GM12864 (cell line): ENCODE measurements at regions not wholly inside any gene's neighbourhood (a gene's known extent, or its start where the extent isn't known, plus 50 kb on each side); places are given as distances from the start of the nearest gene placed in this dataset.

Source experiments
- DNase-seq: peaks from one replicate; pipeline ENCODE4 v3.0.0-alpha.2; 2011; ENCODE audit warnings: low read depth
- H3K4me3 ChIP-seq: 2 replicates; pipeline ENCODE4 v1.5.1; 2011; ENCODE audit warnings: mild to moderate bottlenecking, low read depth, low read length, control low read depth
- TF ChIP-seq, protein P1 (sequence below): IDR thresholded peaks from 2 replicates; pipeline ENCODE4 v1.5.1; 2011; ENCODE audit warnings: low read depth, mild to moderate bottlenecking, moderate library complexity, low read length, control low read depth, inconsistent platforms; ENCODE audit errors: missing control alignments

GRCh38 chr4:27326991-27327390 is 466.4 kb downstream of the STIM2 start:
- no peak overlapping the region for H3K4me3 ChIP-seq
- no peak for DNase-seq
- TF ChIP-seq, protein P1, sequence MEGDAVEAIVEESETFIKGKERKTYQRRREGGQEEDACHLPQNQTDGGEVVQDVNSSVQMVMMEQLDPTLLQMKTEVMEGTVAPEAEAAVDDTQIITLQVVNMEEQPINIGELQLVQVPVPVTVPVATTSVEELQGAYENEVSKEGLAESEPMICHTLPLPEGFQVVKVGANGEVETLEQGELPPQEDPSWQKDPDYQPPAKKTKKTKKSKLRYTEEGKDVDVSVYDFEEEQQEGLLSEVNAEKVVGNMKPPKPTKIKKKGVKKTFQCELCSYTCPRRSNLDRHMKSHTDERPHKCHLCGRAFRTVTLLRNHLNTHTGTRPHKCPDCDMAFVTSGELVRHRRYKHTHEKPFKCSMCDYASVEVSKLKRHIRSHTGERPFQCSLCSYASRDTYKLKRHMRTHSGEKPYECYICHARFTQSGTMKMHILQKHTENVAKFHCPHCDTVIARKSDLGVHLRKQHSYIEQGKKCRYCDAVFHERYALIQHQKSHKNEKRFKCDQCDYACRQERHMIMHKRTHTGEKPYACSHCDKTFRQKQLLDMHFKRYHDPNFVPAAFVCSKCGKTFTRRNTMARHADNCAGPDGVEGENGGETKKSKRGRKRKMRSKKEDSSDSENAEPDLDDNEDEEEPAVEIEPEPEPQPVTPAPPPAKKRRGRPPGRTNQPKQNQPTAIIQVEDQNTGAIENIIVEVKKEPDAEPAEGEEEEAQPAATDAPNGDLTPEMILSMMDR: no peak

- TF ChIP-seq, protein P1: no peak
Measured at GRCh38 chr4:27327421-27328181, 467.0 kb downstream of the STIM2 start.

DNA sequence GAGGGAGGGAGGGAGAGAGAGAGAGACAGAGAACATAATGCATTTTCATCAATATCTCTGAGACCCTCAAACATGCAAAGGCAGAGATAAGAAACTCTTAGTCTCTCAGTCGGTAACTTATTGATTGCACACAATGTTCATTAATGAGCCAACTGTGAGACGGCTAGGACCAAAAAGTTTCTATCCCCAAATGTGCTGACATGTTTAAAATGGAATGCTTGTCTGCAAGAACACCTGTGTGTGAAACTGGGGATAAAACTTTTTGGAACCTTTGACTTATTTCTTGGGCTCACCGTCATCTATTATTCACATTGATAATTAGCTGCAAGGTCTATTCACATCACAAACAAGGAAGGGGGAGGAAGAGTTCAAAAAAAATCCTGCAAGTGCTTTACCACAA is 477.9 kb downstream of the STIM2 start:
- TF ChIP-seq, protein P1: no peak
- no peak overlapping the region for H3K4me3 ChIP-seq
- DNase-seq: no peak

More at GRCh38 chr4:27327421-27328181, 467.0 kb downstream of the STIM2 start:
- H3K4me3 ChIP-seq: no peak overlapping the region
- DNase-seq: no peak

DNA sequence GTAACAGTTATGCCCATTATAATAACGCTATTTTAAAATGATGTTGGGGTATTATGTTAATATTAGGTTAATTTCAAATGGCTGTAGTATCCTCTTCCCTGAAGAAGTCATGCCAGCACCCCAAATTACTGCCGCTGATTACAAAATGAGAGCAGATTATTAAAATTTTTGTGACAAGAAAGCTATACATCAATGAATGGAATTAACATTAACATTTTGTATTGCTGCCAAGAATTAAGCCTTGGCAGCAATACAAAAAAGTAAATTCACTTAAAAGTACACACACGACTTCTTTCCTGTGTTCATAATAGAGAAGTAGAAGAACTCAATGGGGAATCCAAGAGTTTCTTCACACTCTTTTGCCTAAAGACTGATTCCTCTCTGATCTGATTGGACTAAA is 482.8 kb downstream of the STIM2 start:
- H3K4me3 ChIP-seq: no peak overlapping the region
- TF ChIP-seq, protein P1: no peak
- DNase-seq: no peak

- no peak for DNase-seq
Measured at GRCh38 chr4:27350161-27350560, 489.5 kb downstream of the STIM2 start.

DNA sequence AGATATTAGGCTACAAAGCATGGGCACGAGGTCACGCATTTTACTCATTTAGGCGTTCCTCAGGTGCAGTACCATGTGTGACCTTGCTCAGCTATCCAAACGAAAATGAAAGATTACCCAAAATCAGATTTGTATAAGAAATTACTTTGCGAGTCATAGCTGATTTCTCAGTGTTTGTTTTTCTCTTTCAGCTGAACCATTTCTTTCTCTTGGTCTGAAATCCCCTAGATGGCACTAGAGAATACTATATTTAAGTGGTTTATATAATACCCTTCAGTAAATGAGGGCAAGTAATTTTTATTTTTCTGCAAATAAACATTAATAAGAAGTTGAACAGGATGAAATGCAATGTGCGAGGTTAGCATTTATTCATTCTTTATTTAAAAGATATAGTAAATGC is 496.6 kb downstream of the STIM2 start:
- TF ChIP-seq, protein P1: no peak
- no peak overlapping the region for H3K4me3 ChIP-seq
- no peak for DNase-seq

More at GRCh38 chr4:27350161-27350560, 489.5 kb downstream of the STIM2 start:
- TF ChIP-seq, protein P1: no peak
- no peak overlapping the region for H3K4me3 ChIP-seq

DNA sequence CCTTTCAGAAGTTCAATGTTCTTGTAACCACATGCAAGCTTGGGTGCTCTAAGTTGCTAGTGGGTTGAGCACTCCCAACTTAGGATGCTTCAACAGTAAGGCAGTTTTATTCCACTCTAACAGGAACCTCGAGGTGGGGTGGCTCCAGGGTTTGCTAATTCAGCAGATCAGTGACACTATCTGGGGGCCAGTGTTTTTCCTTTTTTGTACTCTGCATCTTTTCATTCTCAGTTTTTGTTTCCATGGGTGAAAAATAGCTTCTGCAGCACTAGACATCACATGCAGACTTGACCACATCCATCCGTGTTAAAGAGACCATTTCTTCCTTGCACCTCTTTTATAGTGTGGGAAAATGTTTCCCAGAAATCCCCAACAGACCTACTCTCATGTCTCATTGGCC is 497.6 kb downstream of the STIM2 start:
- no peak for DNase-seq
- no peak overlapping the region for H3K4me3 ChIP-seq
- TF ChIP-seq, protein P1: no peak
